Cardiac septum (tissue), 1 donor: ENCODE measurements at regions not wholly inside any gene's neighbourhood (a gene's known extent, or its start where the extent isn't known, plus 50 kb on each side); places are given as distances from the start of the nearest gene placed in this dataset.
"Not testable (repeated sequence)": the region's sequence is repeated elsewhere in the genome, so short reads cannot be mapped to it uniquely, and the experiment has no call there.

Experiments
- DNase-seq: peaks from one replicate; pipeline ENCODE4 v3.0.0-alpha.2; 2020; ENCODE audit warnings: low spot score
- intact Hi-C: fragments of 100-400 bp; cut with DNase I; formaldehyde crosslinking; loops from one replicate; pipeline ENCODE4 v1.14.0; 2022
- donor health status: DM: no; HTN: no; CAD: no.

- intact Hi-C loops: no loop called here
- no peak for DNase-seq
Observed at GRCh38 chr2:153311432-153311831, 167.1 kb downstream of the RPRM start.

- no peak for DNase-seq
- intact Hi-C loops: no loop called here
Observed at GRCh38 chr2:153308466-153308865, 170.1 kb downstream of the RPRM start.

- intact Hi-C loops: no loop called here
- no peak for DNase-seq
Observed at GRCh38 chr2:153307223-153307622, 171.3 kb downstream of the RPRM start.

- intact Hi-C loops: no loop called here
- DNase-seq: no peak
Observed at GRCh38 chr2:153299809-153300208, 178.8 kb downstream of the RPRM start.

- DNase-seq: no peak
- intact Hi-C loops: no loop called here
Observed at GRCh38 chr2:153299217-153299616, 179.3 kb downstream of the RPRM start.

- intact Hi-C loops: no loop called here
- DNase-seq: no peak
Observed at GRCh38 chr2:153294199-153294786, 184.3 kb downstream of the RPRM start.

- intact Hi-C loops: no loop called here
- no peak for DNase-seq
Observed at GRCh38 chr2:153291718-153292117, 186.8 kb downstream of the RPRM start.

- intact Hi-C loops: no loop called here
- no peak for DNase-seq
Observed at GRCh38 chr2:153287109-153287801, 191.3 kb downstream of the RPRM start.

GRCh38 chr2:153268941-153269461, 209.6 kb downstream of the RPRM start:
- no peak for DNase-seq
- intact Hi-C loops: no loop called here

GRCh38 chr2:153256876-153257275, 221.7 kb downstream of the RPRM start:
- DNase-seq, intact Hi-C loops: not testable (repeated sequence)

- intact Hi-C loops, DNase-seq: not testable (repeated sequence)
Observed at GRCh38 chr2:153246636-153247035, 231.9 kb downstream of the RPRM start.

- intact Hi-C loops: no loop called here
- DNase-seq: no peak
Observed at GRCh38 chr2:153235516-153235915, 243.0 kb downstream of the RPRM start.

GRCh38 chr2:153232464-153232863, 246.1 kb downstream of the RPRM start:
- intact Hi-C loops: no loop called here
- DNase-seq: no peak

GRCh38 chr2:153230977-153231376, 247.6 kb downstream of the RPRM start:
- DNase-seq: no peak
- intact Hi-C loops: no loop called here

- DNase-seq: no peak
- intact Hi-C loops: no loop called here
Observed at GRCh38 chr2:153228904-153229303, 249.7 kb downstream of the RPRM start.

- intact Hi-C loops: no loop called here
- DNase-seq: no peak
Observed at GRCh38 chr2:153227981-153228380, 250.6 kb downstream of the RPRM start.

- intact Hi-C loops: no loop called here
- no peak for DNase-seq
Observed at GRCh38 chr2:153222231-153223165, 256.1 kb downstream of the RPRM start.

- intact Hi-C loops: no loop called here
- DNase-seq: no peak
Observed at GRCh38 chr2:153221506-153221905, 257.1 kb downstream of the RPRM start.

GRCh38 chr2:153221087-153221486, 257.5 kb downstream of the RPRM start:
- no peak for DNase-seq

GRCh38 chr2:153218851-153219250, 259.7 kb downstream of the RPRM start:
- intact Hi-C loops: no loop called here
- no peak for DNase-seq

More at GRCh38 chr2:153221087-153221486, 257.5 kb downstream of the RPRM start:
- intact Hi-C loops: no loop called here
